NCI-H446 treated with DMSO at 0.1 percent for 48 hours (cell line): ENCODE measurements at regions not wholly inside any gene's neighbourhood (a gene's known extent, or its start where the extent isn't known, plus 50 kb on each side); places are given as distances from the start of the nearest gene placed in this dataset.

ENCODE experiments used
- DNase-seq: peaks from one replicate; lab custom pipeline; 2025; lab: John Stamatoyannopoulos, UW

DNA sequence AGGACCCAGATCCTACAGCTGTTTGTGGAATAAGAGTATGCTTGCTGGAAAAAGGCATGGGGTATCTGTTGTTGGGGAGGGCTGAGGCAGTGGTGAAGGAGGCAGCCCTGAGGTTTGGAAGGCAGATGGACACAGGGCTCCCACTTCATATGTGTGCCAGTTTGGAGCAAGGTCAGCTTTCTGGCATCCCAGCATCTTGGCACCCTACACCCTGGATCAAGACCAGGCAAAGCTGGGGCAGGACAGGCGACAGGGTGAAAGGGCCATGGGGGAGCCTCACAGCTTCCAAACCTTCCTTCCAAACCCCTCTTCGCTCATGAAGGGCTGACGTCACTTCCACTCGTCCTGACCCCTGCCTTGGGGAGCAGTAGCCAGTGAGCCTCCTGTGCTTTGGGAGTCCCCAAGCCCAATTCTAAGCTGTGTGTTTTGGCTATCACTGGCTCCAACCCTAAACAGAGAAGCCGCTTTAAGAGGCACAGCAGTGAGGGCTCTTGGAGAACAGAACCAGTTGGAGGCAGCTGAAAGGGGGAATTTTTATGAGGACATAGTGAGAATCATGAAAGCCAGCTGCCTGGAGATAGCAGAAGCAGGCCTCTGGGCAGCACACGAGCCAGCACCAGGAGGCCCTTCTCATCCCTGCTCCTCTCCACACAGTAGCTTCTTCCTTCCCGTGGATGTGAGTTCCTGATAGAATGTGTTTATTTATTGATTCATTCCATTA, 448.6 kb upstream of the CDH4 start:
- DNase-seq = no peak

DNA sequence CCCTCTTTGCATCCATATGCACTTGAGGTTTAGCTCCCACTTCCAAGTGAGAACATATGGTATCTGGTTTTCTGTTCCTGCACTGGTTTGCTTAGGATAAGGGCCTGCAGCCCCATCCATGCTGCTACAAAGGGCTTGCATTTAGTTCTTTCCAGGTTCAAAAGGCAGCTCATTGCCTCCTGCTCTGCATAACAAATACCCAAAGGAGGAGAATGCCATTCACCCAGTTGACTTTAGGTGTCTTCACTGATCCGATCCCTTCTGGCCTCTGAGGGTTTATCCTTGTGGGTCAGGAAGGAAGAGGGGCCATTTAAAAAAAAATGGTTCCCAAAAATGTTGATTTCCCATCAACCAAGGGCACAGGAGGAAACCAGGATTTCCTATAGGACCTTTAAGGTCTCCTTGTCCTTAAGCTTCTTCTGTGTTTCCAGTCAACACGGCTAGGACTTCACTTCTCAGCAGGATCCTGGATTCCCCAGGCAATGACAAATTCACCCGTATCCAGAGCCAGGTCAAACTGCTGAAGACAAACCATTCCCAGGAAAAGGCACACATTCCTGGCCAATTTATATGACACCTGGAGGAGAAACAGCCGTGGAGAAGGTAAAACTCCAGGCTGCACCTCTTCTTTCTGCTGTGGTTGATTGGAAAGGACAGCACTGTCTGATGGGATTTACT, 447.7 kb upstream of the CDH4 start:
- DNase-seq = no peak

DNA sequence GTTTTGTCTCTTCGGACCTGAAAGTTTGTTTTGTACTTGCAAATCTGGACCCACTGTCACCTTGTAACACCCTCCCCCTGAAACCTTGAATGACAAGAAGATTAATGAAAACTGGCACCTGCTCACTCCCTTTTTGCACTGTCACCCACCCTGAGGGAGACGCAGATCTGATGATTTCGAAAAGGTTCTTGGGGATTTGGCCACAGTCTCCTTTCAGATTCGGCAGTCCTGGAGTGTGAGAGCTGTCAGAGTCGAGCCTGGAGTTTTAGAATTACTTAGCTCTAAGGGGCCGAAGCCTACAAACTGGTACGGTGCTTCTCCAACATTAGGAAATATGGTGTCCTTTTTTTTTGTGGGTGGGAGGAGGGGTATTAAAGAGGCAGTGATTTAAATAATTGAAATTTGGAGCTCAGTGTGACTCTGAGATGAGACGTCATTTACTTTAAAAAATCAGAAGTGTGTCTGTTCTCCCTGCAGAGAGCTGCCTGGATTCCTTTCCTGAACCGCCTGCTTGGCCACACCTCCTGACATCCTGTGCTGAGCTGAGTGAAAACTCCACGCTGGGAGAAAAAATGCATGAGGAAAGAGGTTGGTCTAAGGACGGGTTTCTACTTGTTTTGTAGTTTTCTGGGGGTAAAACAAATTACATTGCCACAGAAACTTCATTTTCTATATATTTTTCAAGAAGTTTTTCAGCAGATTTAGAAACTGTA, 447.0 kb upstream of the CDH4 start:
- no peak for DNase-seq

DNA sequence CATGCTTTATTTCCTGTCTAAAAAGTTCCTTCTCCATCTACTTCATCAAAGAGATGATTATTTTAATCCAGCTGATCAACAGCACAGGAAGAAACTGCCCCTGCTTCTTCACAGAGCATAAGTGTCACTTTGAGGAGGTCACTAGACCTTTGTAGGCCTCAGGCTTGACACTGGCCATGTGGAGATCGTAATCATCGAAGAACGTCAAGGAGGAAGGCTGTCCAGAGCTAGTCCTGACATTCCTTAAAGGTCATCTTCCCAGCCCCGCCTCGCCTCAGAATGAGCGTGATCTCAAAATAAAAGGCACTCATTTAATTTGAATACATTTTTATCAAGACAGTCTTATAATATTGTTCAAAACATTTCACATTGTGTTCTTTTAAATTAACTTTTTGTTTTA, 445.7 kb upstream of the CDH4 start:
- DNase-seq = no peak

DNA sequence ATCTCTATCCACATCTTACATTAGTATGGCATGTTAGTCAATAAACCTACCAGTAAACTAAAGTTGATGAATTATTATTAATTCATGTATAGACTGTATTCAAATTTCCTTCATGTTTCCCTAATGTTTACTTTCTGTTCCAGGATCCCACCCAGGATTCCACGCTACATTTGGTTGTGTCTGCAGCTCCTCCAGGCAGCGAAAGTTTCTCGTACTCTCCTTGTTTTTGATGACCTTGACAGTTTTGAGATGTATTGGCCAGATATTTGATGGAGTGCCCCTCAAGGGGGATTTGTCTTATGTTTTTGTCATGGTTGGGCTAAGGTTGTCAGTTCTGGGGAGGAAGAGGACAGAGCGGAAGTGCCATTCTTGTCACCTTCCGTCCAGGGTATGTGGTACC, 445.2 kb upstream of the CDH4 start:
- DNase-seq = no peak

DNA sequence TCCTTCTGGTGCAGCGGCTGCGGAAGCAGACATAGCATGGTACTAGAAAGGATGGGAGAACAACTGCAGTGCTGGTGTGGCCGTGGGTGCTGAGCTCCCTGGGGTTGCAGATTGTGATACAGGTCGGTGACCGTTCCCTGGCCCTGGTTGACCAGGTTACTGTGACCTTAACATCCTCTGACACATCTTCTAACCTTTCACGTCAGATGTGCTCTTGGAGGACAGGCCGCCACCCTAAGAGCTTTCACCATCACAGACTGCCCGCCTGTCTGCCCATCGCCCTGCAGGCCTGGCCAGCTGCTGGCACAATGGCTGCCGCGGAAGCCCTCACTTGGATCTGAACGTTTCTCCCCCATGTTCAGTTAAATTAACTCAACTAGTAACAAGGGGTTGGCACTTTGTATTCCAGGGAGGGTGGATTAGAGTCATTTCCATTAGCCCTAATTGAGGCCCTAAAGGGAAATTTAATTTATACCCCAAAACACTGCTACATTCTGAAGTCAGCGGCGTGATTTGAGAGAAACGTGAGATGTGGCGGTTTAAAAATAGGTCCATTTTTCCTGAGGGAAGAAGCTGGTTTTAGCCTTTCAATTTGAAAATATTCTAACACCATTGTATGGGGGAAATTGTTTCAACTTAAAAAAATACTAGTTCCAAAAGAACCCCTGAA, 443.9 kb upstream of the CDH4 start:
- DNase-seq = no peak

DNA sequence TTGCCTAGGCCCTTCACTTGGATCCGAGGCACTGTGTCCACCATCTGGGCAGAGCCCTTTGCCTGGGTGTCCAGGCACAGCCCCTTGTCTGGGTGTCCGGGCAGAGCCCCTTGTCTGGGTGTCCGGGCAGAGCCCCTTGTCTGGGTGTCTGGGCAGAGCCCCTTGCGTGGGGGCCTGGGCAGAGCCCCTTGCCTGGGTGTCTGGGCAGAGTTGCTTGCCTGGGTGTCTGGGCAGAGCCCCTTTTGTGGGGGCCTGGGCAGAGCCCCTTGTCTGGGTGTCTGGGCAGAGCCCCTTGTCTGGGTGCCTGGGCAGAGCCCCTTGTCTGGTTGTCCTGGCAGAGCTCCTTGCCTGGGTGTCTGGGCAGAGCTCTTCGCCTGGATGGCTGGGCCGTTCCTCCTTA, 443.4 kb upstream of the CDH4 start:
- no peak for DNase-seq

DNA sequence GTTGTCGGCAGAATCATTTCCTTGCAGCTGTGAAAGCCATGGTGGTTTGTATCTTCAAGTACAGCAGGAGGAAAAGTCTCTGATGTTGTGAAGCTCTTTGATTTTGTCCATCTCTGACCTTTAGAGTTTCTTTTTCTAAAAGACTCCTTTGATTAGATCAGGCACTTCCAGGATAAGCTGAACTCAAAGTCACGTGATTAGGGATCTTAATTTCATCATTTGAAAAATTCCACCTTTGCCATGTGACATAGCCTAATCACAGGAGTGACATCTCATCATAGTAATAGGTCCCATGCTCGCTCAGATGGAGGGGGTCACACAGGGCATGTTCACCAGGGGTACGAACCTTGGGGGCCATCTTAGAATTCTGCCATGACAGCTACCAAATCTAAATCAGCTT, 441.5 kb upstream of the CDH4 start:
- no peak for DNase-seq

DNA sequence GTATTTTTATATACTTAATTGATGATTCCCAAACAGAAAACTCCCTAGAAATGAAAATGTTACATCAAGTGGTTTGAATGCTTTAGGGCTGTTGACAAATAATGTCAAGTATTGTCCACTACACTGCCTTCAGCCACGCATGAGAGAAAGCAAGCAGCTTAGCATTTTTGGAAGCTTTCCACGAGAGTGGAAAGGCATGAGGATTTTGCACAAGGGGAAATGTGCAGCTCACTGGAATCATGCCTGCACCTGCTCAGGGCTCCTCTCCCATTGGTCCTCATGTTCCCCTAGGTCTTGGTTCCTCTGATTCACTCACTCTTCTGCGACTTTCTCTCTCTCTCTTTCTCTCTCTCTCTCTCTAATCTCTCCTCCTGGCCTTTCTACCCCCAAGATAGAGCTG, 439.5 kb upstream of the CDH4 start:
- no peak for DNase-seq

DNA sequence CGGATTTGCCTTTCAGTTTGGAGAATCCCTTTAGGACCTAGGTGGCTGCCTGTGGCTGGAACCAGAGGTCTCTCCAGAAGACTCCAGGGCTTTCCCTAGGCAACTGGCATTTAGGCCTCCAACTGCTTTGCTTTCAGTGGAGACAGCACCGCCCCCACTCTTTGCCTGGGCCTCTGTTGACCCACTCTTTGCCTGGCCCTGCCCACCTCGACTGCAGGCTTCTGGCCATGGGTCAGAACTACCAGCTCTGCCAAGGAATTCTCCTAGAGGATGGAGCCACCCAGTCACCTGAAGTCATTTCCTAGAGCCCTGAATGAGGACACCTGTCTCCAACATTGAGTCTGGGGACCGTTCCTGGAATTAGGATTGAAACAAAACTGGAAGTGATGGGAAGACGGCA, 439.0 kb upstream of the CDH4 start:
- DNase-seq = no peak

DNA sequence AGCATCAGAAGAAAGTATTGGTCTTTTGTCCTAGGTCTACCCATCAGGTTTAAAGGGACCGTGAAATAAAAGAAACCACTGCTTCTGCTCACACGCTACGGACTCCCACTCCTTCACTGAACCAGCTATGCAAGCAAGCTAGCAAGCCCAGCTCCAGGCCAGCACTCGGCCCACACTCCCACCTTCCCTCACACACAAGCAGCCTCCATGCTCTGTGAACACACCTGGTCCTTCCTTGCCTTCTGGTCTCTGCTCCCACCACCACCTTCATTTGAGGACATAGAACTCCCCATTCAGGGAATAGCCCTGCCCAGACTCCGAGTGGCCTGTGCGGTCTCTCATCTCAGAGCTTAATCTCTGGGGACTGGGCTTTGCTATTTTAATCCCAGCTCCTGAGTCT, 436.4 kb upstream of the CDH4 start:
- no peak for DNase-seq

DNA sequence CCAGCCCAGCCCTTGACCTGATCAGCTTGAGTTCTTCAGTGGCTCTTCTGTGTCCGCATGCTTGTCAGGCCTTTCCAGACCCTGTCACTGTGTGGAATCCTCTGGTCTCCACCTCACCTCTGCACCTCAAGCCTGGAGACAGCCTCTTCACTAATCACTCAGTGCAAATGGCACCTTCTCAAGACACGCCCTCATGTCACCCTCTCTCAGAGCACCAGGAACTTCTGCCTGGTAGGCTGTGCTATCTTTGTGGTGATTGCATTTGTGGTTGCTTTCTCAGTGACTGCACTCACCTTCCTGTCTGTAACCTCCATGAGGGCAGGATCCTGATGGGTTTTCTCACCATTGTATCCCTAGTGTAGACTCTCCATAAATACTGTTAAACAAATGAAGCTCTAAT, 435.2 kb upstream of the CDH4 start:
- DNase-seq = no peak

DNA sequence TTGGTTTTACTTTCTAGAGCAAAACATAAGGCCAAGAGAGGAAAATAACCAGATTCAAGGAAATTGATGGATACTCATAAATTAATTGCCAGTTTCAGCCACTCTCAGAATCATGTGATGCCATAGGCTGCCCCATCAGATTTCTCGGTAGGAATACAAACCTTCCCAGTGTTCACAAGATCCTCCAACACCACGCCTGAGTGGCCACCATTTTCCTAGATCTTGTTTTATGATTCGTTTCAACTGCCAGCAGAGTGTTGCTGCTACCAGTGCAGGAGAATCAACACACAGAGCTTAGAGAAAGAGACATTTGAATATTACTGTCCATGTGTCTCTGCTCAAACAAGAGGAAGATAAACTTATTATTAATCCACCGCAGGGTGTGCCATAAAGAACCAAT, 434.2 kb upstream of the CDH4 start:
- DNase-seq = no peak

DNA sequence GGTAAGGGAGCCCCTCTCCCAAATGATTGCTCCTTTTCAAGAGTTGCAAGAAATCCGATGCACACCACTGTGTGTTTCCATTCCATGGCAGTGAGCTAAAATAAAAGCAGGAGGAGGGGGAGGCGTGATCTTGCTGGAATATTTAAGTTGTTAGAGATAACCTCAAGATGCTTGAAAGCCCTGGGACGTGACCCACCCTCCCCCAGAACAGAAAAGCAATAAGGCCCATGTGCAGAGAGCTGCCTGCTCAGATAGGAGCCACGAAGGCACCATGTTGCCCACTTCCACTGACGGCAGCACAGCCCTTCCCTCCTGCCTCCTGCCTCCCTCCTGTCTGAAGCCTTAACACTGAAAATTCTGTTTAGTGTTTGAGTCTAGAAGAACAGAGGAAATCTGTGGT, 432.6 kb upstream of the CDH4 start:
- DNase-seq = no peak

DNA sequence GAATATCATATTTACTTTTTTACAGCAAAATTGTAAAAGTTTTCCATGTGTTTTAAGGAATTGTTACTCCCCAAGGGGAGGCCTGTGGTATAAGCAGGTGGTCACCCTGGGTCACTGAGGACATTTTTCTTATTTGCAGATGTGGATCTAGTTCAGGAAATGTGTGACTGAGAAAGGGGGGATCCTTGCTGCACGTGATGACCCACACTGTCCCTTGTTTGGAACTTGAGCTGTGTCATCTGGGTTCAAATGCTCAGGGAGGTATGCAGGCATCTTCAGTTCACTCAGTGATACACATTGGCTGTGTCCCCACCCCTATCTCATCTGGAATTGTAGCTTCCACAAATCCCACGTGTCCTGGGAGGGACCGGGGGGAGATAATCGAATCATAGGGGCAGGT, 431.9 kb upstream of the CDH4 start:
- DNase-seq = no peak

DNA sequence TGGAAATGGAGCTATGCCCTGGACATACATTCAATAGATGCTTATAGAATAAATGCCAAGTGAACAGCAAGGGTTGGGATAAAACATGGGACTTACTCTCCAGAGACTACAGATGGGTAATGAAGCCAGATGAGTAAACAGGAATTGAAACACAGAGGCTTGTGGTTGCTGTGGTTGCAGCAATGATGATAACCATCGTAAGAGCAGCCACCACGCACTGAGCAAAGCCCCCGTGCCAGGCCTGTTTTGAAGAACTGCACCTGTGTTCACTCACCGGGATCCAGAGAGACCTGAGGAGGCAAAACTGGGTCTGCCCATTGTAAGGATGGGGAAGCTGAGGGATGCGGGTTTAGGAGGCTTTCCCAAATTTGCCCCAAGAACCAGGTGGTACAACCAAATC, 431.1 kb upstream of the CDH4 start:
- DNase-seq = no peak

DNA sequence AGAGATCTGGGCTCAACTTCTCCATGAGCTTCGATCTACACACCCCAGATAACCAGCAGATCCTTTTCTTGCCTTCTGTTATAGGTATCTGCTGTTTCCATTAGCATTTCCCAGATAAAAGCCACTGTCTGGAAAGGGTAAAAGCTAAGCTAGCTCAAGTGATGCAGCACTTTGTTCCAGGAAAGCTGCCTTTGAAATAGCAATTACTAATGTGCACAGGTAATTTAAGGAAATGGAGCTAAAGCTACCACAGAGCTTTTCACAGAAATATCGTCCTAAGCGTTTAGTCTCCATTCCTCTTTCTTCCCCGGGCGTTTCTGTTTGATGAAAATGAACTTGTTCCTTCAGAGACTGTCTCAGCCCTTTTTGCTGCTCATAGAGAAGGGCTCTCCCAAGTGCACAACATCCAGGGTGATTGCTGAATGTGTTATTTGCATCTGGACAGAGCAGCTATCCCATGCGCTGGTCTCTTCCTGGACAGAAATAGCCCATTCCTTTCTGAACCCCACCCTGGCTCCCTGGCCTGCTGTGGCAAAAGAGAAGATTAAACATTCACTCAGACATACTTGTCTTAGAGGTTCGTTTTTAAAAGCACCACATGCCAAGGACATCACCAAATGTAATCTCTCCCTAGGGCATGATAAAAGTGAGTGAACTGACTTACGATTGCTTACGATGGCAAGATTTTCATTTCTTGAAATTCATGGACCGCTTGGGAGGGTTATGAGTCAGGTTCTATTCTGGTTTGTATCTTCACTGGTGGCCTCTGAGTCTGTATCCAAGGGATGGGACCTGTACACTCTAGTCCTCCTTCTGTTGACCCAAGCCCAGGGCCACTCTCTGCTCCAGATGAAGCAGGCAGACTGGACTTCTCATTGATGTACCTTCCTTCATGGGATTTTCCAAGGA, 429.1 kb upstream of the CDH4 start:
- DNase-seq = no peak

DNA sequence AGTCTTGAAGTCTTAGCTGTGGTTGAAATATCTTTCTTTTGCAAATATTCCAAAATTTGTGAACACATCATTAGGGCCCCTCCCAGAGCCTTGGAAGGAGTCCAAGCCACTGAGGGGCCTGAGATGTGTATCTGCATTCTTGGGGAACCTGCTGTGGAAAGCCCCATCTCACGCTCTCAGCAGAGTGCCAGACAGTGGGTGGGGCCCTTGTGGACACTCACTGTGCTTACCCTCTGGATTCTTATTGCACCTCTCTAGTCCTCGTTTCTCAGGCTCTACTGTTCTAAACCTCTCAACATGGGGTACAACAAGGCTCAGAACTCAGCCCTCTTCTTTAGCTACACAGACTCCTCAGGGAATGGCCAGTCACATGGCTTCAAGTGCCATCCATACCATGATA, 416.2 kb upstream of the CDH4 start:
- no peak for DNase-seq

DNA sequence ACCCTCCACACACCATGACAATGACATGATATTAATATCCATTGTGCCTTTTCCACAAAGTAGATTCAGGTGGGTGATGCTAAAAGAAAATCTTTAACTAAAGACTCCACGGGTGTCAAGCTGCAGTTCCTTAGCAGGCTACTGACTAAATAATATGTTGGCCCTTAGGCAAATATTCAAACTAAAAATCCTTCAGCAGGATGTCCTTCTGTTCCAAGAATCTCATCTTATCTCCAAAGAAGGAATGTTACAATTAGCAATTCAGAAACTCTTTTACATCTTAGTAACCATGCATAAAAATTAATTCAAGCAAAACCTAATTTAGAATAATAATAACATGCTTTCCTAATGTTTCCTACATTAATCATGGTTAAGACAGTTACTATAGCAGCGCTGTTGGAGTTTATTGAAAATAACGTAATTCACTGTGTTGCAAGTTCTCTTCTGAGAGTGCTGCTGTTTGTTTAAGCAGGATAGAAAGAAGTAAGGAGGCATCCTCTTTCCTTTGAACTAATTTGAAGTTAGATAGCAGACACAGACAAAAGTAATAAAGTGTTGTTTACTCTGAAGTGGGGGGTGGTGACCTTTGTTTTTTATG, 414.8 kb upstream of the CDH4 start:
- DNase-seq = no peak

DNA sequence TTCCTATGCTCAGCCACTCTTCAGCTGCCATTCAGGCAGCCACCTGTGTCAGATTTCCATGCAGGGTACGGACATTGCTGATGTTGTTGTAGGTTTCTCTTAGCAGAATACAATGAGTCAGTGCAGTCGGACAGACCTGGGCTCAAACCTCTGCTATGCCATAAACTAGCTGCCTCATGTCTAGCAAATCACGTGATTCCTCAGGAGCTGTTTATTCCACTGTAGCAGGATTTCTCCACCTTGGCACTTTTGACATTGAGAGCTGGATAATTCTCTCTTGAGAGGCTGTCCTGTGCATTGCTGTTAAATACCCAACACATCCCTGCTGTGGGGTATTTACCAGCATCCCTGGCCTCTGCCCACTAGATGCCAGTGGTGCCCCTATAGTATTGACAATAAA, 413.8 kb upstream of the CDH4 start:
- DNase-seq = no peak

DNA sequence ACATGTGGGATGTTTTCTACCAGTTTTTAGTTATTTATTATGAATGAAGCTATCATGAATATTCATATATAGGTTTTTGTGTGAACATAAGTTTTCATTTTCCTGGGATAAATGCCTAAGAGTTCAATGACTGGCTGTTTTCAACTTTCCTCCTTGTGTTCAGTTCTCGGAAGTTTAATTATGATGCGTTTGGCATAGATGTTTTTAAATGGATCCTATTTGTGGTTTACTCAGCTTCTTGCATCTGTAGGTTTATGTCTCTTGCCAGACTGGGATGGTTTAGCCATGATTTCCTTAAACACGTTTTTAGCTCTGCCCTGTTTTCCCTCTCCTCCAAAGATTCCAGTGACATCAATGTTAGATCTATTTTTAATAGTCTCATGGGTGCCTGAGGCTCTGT, 411.1 kb upstream of the CDH4 start:
- no peak for DNase-seq
